GM21737 (cell line): ENCODE measurements at regions not wholly inside any gene's neighbourhood (a gene's known extent, or its start where the extent isn't known, plus 50 kb on each side); places are given as distances from the start of the nearest gene placed in this dataset.

Source experiments
- ATAC-seq: cut with Tn5 transposase; IDR thresholded peaks from one replicate; pipeline ENCODE4 v1.9.1; 2021; ENCODE audit warnings: mild to moderate bottlenecking, moderate library complexity; ENCODE audit not compliant: unreplicated experiment

DNA sequence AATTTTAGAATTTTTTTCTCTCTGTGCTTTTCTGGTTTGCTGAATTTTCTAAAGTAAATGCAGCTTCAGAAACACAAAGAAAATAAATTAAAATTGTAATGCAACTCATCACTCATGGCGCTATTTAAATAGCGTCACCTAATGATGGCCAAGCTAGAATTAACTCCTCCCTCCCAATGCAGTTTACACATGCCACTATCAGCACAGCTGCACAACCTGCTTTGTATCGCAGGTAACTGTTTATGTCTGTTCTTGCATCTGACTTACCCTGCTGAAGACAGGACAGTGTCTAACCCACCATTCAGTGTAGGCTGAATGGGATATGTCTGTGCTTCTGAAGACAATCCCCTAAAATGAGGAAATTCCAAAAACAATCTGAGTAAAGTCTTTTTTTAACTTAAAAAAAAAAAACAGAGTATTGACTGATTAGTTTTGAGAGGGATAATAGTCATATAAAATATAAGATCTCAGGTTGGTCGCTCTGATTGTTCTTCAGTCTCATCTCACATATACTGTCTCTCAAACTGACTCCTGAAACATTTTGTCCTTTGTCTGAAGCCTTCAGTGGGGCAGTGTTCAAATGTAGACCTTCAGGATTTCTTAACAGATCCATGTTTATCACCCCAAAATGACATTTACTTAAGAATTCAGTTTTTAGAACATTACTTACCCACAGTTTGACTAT lies 271.4 kb downstream of the ZEB2 start:
- ATAC-seq, result no peak

DNA sequence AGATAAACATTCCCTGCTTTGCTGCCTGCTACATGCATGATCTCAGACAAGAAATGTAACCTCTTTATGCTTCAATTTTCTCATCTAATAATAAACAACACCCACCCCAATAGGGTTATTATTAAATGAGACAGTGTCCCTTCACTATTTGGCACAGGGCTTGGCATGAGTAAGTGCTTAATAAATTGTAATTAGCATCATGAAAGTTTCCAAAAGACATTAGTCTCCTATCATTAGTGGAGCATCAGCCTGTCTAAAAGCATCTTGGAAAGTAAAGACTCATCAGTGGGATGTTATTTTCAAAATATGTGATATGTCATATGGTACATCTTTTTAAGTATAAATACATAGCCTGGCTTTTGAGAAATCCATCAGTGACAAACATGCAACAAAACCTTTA lies 275.0 kb downstream of the ZEB2 start:
- ATAC-seq, result no peak

DNA sequence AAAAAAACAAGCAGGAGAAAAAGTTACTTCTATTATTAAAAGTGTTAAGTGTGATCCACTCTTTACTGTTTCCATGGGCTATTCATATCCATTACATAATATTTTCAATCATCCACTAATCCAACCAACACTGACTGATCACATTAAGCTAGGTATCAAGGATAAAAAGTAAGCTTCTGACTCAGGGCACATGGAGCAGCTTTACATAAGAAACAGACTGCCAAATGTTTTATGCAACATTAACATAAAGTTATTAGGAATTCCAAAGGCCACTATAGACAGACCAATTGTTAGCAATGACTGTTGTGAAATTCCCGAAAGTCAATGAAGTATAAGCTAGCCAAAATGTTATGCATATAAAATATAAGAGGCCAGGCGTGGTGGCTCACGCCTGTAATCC lies 277.6 kb downstream of the ZEB2 start:
- ATAC-seq, result no peak

DNA sequence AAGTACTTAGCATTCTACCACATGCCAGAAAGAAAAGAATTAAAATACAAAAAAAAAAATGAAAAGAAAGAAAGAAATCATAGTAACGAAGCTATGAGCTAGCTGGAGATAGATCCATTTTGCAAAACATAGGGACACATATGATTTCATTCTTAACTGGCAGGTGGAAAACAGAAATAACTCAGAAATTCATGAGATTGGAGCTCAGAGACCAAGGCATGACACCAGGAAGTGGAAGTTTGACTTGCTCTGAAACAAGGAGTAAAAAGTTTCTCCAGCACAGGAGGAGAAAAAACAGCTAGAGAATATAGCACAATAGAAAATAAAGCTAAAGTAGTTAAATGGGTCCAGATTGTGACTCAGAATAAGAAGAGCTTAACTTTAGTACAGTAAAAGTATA lies 278.1 kb downstream of the ZEB2 start:
- no peak for ATAC-seq

DNA sequence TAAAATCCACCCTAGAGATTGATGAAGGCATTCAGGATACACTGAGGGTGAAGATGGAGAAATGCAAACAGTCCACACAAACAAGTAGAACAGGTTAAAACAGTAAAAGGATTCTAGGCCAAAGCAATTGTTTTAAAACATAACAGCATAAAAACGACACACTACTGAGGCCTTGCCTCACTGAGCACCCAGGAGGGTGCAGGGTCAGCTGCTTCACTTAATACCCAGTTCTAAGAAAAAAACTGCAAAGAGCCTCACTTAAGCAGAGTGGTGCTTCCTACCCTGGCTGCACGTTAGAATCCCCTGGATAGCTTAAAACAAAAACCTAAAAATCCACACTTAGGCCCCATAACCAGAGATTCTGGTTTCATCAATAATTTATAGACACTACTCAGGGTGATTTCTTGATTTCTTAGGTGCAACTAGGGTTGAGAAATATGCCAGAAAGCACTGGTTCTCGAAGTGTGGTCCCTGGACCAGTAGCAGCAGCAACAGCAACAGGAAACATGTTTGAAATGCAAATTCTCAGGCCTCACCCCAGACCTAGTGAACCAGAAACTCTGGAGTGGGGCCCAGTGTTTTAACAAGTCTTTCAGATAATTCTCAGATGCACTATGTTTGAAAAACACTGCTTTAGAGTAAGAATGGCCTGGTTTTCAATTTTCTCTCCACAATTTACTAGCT lies 279.1 kb downstream of the ZEB2 start:
- peak; percentile 88 for ATAC-seq

DNA sequence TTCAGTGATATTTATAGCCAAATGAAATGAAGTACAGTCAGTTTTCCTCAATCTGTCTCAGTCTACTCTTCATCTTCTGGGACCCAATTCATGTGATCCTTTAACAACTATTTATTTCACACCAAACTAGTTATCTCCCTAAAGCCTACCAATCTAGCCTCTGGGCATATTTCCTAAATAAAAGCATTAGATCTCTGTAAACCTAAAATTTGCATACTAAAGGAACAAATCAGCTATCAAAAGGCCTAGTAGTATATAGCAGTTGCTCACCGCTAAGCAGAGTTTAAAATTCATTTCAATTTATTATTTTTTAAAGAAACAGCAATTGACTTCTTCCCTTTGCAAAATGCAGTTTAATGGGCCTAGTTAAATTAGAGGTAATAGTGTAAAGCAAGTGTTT lies 280.2 kb downstream of the ZEB2 start:
- ATAC-seq, result no peak

DNA sequence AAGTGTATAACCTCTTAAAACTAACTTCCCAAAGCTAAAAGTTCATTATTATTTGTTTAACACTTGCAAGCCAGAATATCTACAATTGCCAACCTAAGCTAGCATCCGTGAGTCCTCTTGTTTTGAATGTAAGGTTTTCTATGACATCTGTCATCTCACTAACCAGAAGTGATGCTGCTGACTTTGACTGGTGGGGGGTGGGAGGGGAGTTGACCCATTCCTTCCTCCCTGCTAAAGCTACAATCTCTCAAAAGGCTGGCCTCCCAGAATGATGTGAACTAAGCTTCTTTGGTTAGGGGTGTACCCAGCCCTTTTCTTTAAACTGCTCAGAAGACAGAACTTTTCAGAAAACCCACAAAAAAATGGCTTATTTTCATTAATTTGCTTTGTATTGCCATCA lies 280.6 kb downstream of the ZEB2 start:
- no peak for ATAC-seq

DNA sequence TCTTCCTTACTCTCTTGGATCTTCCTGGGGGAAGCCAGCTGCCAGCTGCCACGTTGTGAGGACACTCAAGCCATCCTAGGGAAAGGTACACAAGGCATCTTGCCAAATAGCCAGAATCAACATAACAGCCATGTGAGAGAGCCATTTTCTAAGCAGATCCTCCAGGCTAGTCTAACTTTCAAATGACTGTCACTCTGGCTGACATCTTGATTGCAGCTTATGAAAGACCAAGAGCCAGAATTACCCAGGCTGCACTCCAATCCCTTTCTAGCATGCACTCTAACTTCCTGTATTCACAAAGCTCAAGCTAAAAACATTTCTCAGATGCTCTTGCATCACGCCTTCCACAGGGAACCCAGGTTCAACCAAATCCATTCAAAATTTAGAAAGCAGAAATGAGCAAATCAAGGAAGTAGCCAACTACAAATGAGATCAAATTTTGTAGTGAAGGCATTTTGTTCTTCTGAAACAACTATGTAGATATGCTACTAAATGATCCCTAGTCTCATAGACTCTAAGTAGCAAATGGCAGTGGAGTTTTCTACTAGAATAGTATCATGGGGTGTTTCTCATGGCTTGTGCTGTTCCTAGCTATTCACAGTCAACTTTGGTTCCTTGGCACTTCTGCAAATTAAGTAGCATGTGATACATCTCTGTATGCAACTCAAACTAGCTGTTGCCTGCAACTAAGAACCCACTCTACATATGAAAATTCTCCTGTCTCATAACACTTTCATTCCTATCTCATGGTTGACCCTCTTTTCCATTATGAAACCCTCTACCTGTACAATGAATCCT lies 281.9 kb downstream of the ZEB2 start:
- no peak for ATAC-seq

DNA sequence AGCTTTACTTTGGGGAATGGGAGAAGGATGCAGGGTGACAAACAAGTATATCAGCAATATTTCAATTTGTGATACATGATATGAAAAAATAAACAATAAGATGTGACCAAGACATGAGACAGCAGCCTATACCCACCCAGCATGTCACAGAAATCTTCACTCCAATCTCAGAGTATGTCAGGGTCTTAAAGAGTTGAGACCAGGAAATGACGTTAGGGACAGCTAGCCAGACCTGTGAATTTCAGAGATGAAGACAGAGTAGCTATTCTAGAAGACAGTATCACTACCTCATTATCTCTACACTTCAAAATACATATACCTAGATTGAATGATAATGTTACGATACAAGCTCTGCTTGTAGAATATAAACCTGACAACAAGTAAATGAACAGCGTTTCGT lies 282.8 kb downstream of the ZEB2 start:
- no peak for ATAC-seq

DNA sequence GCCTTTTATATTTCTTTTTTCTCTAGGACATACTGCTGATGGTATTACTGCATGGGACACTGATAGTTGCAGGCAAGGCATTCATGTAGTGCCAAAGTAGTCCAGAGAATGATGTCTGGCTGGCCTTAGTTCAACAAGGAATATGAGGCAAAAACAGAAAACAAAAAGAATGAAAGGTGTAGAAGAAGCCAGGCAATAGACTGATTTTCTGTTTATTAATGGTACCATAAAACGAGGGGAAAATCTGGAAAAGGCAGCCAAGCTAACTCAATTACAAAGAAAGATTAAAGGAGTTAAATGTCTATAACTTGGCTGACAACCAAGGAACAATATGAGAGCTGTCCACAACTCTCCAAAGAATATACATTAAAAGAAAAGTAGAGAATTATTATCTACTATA lies 284.9 kb downstream of the ZEB2 start:
- no peak for ATAC-seq

DNA sequence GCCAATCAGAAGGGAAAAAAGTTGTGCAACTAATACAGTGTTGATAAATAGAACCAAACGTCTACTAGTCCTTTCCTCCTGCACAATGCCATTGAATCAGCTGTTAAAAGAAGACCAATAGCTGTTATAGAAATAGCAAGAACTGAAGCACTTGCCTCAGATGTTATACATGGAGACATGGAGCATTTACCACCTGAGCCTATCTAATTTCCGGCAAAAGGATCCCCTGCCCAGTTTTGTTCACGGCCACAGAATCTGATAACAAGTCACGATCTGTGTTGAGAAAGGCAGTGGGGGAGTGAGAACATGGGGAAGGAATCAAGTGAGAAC lies 285.4 kb downstream of the ZEB2 start:
- no peak for ATAC-seq

DNA sequence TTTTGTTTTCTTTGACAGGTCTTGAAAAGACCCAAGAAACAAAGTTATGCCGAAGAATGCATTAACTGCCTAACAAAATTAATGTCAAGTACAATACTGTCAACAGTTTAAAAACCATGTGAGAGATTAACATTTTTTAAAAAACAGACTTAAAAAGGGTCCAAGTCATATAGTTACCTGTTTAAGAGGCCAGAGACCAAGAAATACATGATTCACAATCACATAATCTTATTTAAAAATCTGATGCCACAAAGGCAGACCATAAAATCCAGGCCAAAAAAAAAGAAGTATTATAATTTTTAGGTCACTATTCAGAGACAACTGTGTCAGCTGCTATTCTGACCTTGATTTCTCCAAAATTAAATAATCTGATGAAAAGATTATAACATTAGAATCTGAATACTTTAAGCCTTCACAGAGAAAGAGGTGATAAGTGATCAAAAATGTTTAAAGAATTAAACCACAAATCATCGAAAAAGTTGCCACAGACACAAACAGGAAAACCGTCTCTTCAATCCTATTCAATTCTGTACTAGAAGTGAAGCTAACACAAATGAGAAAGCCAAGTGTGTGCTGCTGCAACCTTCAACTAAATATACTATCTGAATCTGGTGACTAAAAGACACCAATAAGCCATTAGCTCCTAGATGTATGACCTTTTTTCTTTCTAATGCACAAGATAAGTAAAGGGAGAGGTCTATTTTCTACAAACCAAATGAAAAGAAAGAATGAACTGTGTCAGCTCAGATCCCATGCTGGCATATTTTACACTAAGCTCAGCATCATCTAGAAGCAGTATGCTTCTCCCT lies 286.0 kb downstream of the ZEB2 start:
- ATAC-seq, result no peak

DNA sequence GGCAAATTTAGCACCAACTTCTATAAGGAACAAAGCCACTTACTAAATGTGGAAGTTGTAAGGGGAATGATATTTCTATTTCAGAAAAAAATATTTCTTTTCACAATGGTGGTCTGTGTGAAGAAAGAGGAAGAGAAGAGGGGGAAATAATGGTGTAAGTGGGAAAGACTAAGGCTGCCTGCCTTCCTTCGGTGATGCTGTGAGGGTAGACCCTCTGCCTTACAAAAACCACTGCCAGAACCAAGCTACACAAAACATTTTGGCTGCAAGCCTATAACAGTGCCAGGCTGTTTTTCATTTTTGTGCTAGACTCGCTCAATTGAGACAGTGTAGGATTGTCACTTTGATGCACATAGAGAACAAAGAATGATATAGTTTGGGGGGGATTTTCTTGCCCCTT lies 286.6 kb downstream of the ZEB2 start:
- ATAC-seq, result no peak

DNA sequence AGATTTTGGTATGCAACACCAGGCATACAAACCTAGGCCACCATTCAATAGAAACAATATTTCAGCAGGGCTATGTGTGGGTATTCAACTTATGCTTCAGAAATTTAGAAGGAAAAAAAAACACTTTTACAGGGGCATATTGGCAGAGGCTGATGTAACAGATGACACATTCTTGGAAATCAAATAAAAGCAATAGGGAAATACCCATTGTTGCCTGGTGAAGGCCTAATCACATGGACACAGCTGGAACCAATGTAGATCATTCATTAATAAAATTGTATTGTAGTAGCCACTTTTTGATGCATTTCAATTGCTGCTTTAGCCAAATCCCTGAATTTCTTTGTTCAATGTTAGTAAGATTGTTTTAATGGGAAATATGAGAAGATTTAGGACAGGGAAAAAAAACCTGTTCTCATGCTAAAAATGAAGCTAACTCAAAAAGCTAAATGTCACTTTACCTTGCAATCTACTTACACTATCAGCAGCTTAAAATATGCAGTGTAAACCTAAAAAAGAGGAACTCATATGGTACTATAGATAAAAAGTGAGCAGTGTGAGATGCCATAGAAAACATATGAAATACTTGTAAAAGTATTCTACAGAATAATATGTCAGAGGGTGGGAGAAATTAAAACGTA lies 289.4 kb downstream of the ZEB2 start:
- no peak for ATAC-seq

DNA sequence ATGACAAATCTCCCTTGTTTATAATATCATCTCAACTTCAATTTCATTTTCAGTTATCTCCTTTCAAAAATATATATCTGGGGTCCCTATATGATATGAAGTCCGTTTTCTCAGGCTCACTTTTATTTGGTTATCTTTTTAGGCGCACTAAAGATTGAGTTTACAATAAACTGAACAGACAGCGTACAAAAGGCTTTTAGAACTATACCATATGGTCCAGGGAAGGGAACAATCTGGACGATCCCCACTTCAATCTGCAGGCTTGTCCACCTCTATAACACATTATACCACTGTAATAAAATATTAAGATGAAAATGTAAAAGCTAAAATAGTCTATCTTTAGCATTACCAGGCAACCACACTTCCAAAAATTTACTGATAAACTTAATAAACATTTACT lies 289.9 kb downstream of the ZEB2 start:
- no peak for ATAC-seq

DNA sequence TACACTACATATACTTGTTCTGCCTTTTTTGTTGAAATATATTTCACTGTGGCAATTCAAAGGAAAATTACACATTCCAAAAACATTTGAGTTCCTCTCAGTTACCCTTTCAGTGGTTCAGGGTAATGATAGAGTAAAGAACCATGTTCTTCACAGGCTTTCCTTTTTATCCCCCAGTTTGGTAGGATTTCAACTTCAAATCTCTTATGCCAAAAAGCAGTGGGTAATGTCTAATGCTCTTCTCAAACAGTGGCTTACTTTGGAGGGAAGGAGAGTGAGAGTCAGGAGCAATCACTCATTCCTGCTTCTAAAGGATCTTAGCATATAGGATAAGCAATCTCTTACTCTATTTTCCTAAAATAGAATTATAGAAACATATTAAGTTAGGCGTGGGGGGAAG lies 290.6 kb downstream of the ZEB2 start:
- no peak for ATAC-seq

DNA sequence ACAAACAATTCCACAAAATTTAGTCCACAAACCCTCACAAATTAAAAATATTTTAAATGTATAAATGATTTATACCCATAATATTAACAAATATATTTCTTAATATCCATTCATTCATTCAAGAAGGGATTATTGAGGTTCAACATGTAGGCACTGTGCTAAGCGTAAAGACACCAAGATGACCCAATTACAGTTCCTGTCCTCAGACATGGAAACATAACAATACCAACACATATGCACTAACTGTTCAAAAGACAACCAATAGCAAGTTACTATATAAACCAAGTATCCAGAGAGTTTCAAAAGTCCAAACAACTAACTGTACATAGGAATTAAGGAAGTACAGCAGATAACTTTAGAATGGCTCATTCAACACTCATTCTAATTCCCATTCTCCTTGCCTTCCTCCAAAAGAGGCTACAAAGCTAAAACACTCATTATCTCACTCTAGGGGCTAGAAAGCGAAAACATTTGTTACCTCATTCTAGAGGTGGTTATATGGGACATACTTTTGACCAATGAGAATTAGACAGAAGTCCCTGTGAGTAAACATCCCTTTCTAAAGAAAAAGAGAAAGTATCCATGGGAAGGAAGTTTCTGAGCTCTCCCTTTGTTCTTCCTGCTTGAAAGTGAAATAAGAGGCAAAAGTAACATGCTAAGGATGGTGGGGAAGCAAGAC lies 292.4 kb downstream of the ZEB2 start:
- no peak for ATAC-seq

DNA sequence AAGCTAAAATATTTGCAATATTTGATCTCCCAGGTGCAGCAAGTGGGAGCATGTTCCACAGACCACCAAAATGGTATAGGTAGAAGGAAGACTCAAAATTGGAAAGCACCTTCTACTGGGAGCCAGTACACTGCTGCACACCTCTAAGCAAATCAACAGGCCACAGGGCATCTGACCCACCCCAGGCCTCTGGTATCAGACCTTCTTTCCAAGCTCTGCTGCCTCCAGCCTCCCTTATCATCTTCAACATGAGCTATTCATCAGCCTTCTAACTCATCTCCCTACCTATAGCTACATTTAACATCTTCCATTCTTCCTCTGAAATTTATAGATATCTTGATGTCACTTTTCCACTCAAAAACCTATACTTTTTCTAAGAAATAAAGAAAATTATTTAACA lies 294.8 kb downstream of the ZEB2 start:
- ATAC-seq, result no peak

DNA sequence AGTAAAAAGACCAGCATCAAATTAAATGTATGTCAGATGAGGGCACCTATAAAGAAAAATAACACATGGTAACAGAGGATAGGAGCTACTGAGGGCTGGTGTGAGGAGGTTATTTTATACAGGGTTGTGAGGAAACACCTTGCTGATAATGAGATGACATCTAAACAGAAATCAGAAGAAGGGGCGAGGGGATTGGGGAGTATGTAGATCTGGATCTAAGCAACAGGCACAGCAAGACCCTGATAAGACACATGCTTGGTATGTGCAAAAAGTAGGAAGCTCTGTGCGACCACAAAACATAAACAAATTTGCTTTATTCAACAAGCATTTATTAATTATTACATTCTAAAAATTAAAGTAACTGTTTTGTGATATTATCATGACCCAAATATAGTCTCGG lies 295.4 kb downstream of the ZEB2 start:
- no peak for ATAC-seq

DNA sequence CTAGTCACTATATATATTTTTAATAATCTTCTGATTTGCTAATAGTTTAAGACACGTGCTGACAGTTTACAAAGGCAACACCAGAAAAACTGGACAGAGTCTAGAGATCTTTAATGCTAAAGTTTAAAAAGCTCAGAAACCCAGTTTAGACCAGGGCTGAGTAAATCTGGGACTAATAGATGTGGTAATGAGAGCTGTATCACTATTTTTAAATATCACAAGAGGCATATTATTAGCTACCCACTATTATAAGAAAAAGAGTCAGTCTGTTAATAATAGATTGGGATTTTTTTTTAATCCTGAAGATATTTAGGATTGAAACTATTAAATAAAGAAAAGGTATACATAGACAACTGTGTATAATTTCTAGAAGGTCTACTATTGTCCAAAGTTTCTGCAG lies 299.9 kb downstream of the ZEB2 start:
- ATAC-seq, result no peak
